IMR-90 (cell line): ENCODE measurements at regions not wholly inside any gene's neighbourhood (a gene's known extent, or its start where the extent isn't known, plus 50 kb on each side); places are given as distances from the start of the nearest gene placed in this dataset.

Experiments
- ATAC-seq: fragments of 200-7000 bp; cut with Tn5 transposase; 2 replicates; pipeline ENCODE4 v1.9.1; 2020; ENCODE audit warnings: low read depth, mild to moderate bottlenecking, moderate library complexity
- BruUV-seq: library from RNA; stranded (reverse); fragments of 400-500 nt; replicated peaks from 2 replicates; lab custom pipeline; 2021; lab: Mats Ljungman, UMichigan
- CTCF ChIA-PET: fragments of 300-600 bp; formaldehyde crosslinking; extraction: SDS; loops from one replicate; lab custom pipeline; 2021; ENCODE audit warnings: antibody characterized with exemption; lab: Yijun Ruan, JAX
- POLR2A ChIA-PET: fragments of 300-600 bp; sonication (Branson Sonifier 250); formaldehyde crosslinking; loops from one replicate; lab custom pipeline; 2022; ENCODE audit warnings: antibody characterized with exemption; ENCODE audit not compliant: unreplicated experiment; lab: Charles Lee
- DNase-seq: peaks from one replicate; pipeline ENCODE4 v3.0.0; 2013
- H2AFZ ChIP-seq: replicated peaks from 2 replicates; pipeline ENCODE3; 2013; ENCODE audit warnings: low read length, mild to moderate bottlenecking; ENCODE audit not compliant: poor library complexity
- H2AK5ac ChIP-seq: 2 replicates; pipeline ENCODE4 v1.6.1; 2013; ENCODE audit warnings: low read depth, low read length, inconsistent platforms
- H2AK9ac ChIP-seq: replicated peaks from 2 replicates; pipeline ENCODE3; 2013; ENCODE audit warnings: mild to moderate bottlenecking, low read depth, low read length, moderate library complexity; ENCODE audit not compliant: poor library complexity
- H2BK120ac ChIP-seq: 2 replicates; pipeline ENCODE4 v1.6.1; 2013; ENCODE audit warnings: low read depth, low read length, inconsistent platforms
- H2BK15ac ChIP-seq: 3 replicates; pipeline ENCODE4 v1.6.1; 2013; ENCODE audit warnings: low read depth, low read length, inconsistent platforms
- H2BK20ac ChIP-seq: 2 replicates; pipeline ENCODE4 v1.6.1; 2013; ENCODE audit warnings: low read depth, mild to moderate bottlenecking, inconsistent platforms, low read length, moderate library complexity
- H2BK5ac ChIP-seq: 2 replicates; pipeline ENCODE4 v1.6.1; 2013; ENCODE audit warnings: mild to moderate bottlenecking, low read depth, low read length, inconsistent platforms; ENCODE audit not compliant: poor library complexity, severe bottlenecking
- H3K14ac ChIP-seq: replicated peaks from 2 replicates; pipeline ENCODE4 v1.6.1; 2013; ENCODE audit warnings: low read depth, low read length, inconsistent platforms
- H3K18ac ChIP-seq: 2 replicates; pipeline ENCODE4 v1.6.1; 2013; ENCODE audit warnings: low read depth, low read length, control low read depth
- H3K23ac ChIP-seq: 2 replicates; pipeline ENCODE4 v1.6.1; 2013; ENCODE audit warnings: low read depth, low read length, inconsistent platforms
- H3K27ac ChIP-seq: 2 replicates; pipeline ENCODE4 v1.5.1; 2013; ENCODE audit warnings: mild to moderate bottlenecking, control low read depth, low read length; ENCODE audit not compliant: insufficient read depth
- H3K27me3 ChIP-seq: 2 replicates; pipeline ENCODE4 v1.6.1; 2013; ENCODE audit warnings: low read length; ENCODE audit not compliant: control insufficient read depth, insufficient read depth
- H3K36me3 ChIP-seq: 2 replicates; pipeline ENCODE4 v1.6.1; 2013; ENCODE audit warnings: low read length, mixed read lengths; ENCODE audit not compliant: control insufficient read depth, insufficient read depth
- H3K4ac ChIP-seq: 2 replicates; pipeline ENCODE4 v1.6.1; 2013; ENCODE audit warnings: low read depth, low read length, inconsistent platforms
- H3K4me1 ChIP-seq: 2 replicates; pipeline ENCODE4 v1.6.1; 2013; ENCODE audit warnings: low read length, mixed read lengths; ENCODE audit not compliant: control insufficient read depth, insufficient read depth
- H3K4me2 ChIP-seq: 2 replicates; pipeline ENCODE4 v1.6.1; 2013; ENCODE audit warnings: low read depth, mild to moderate bottlenecking, control low read depth, low read length, moderate library complexity
- H3K4me3 ChIP-seq: 2 replicates; pipeline ENCODE4 v1.5.1; 2013; ENCODE audit warnings: low read depth, mild to moderate bottlenecking, control low read depth, low read length, moderate library complexity; ENCODE audit not compliant: insufficient read depth
- H3K56ac ChIP-seq: 2 replicates; pipeline ENCODE4 v1.6.1; 2013; ENCODE audit warnings: low read length, inconsistent platforms; ENCODE audit not compliant: insufficient read depth; ENCODE audit errors: extremely low read depth
- H3K79me1 ChIP-seq, 2 experiments: 2 replicates each; pipeline ENCODE4 v1.6.1; 2013; ENCODE audit warnings: low read length in 2 of 2, inconsistent platforms in 1 of 2, low read depth in 1 of 2
- H3K9ac ChIP-seq: 2 replicates; pipeline ENCODE4 v1.6.1; 2013; ENCODE audit warnings: low read depth, low read length, control low read depth
- H3K9me1 ChIP-seq: 2 replicates; pipeline ENCODE4 v1.6.1; 2013; ENCODE audit warnings: low read length, inconsistent platforms; ENCODE audit not compliant: insufficient read depth
- H3K9me3 ChIP-seq: 2 replicates; pipeline ENCODE4 v1.6.1; 2013; ENCODE audit warnings: low read length; ENCODE audit not compliant: control insufficient read depth, insufficient read depth
- H4K20me1 ChIP-seq: 2 replicates; pipeline ENCODE4 v1.6.1; 2013; ENCODE audit warnings: low read length, inconsistent platforms; ENCODE audit not compliant: insufficient read depth
- H4K5ac ChIP-seq: 2 replicates; pipeline ENCODE4 v1.6.1; 2013; ENCODE audit warnings: mild to moderate bottlenecking, low read depth, low read length, control low read depth
- H4K8ac ChIP-seq, 2 experiments: 2 replicates each; pipeline ENCODE4 v1.6.1; 2013; ENCODE audit warnings: low read depth in 2 of 2, low read length in 2 of 2, control low read depth in 1 of 2, inconsistent platforms in 1 of 2
- H4K91ac ChIP-seq: 2 replicates; pipeline ENCODE4 v1.6.1; 2013; ENCODE audit warnings: low read depth, low read length, inconsistent platforms; ENCODE audit not compliant: insufficient read depth
- BHLHE40 ChIP-seq: fragments of 150-350 bp; IDR thresholded peaks from 2 replicates; pipeline ENCODE4 v1.6.1; 2016; ENCODE audit warnings: mild to moderate bottlenecking, low read depth, low read length
- CEBPB ChIP-seq: IDR thresholded peaks from 2 replicates; pipeline ENCODE4 v1.6.1; 2012; ENCODE audit warnings: low read depth, low read length, improper control_type of control experiment
- CTCF ChIP-seq: conservative IDR thresholded peaks from 2 replicates; pipeline ENCODE4 v1.5.1; 2012; ENCODE audit warnings: mild to moderate bottlenecking, low read depth, low read length, improper control_type of control experiment
- ELK1 ChIP-seq: fragments of 150-350 bp; IDR thresholded peaks from 2 replicates; pipeline ENCODE4 v1.6.1; 2016; ENCODE audit warnings: low read depth, mild to moderate bottlenecking, low read length, moderate library complexity, borderline replicate concordance
- FOS ChIP-seq: fragments of 150-350 bp; IDR thresholded peaks from 2 replicates; pipeline ENCODE4 v1.6.1; 2016; ENCODE audit warnings: low read depth, low read length
- MAZ ChIP-seq: IDR thresholded peaks from 2 replicates; pipeline ENCODE4 v1.6.1; 2012; ENCODE audit warnings: low read depth, mild to moderate bottlenecking, low read length, improper control_type of control experiment, moderate library complexity, borderline replicate concordance
- NFE2L2 ChIP-seq: fragments of 150-350 bp; IDR thresholded peaks from 2 replicates; pipeline ENCODE4 v1.6.1; 2016; ENCODE audit warnings: low read depth, mild to moderate bottlenecking, low read length
- POLR2A ChIP-seq: IDR thresholded peaks from 2 replicates; pipeline ENCODE4 v1.6.1; 2012; ENCODE audit warnings: mild to moderate bottlenecking, low read depth, low read length
- RAD21 ChIP-seq: IDR thresholded peaks from 2 replicates; pipeline ENCODE4 v1.6.1; 2012; ENCODE audit warnings: low read length, improper control_type of control experiment
- SMC3 ChIP-seq: fragments of 150-350 bp; IDR thresholded peaks from 2 replicates; pipeline ENCODE4 v1.6.1; 2016; ENCODE audit warnings: low read depth, mild to moderate bottlenecking, antibody characterized with exemption, low read length, moderate library complexity
- USF2 ChIP-seq: fragments of 150-350 bp; IDR thresholded peaks from 2 replicates; pipeline ENCODE4 v1.6.1; 2017; ENCODE audit warnings: mild to moderate bottlenecking, antibody characterized with exemption, low read length, low read depth
- whole genome bisulfite sequencing, 2 experiments: methylation state at CpG; one replicate each; pipeline versions ENCODE4 v1.1.5 to v1.1.7; 2013; ENCODE audit warnings: missing lambda C conversion rate in 2 of 2; ENCODE audit not compliant: insufficient read length in 1 of 2; ENCODE audit errors: extremely low coverage in 2 of 2; 5-methylcytosine and 5-hydroxymethylcytosine counted together
- dilution Hi-C: fragments of 300-500 bp; cut with HindIII; formaldehyde crosslinking; loops from one replicate; pipeline ENCODE4 v1.14.3; 2018; ENCODE audit warnings: low sequenced_read_pairs; ENCODE audit not compliant: unreplicated experiment
- in situ Hi-C: fragments of 300-500 bp; cut with MboI; formaldehyde crosslinking; loops from 3 replicates; pipeline ENCODE4 v1.14.3; 2019; ENCODE audit warnings: low sequenced_read_pairs, inconsistent platforms, mixed read lengths
- intact Hi-C: fragments of 100-400 bp; cut with micrococcal nuclease; formaldehyde crosslinking; loops from 2 replicates; pipeline ENCODE4 v1.10.0; 2022

- no peak overlapping the region for H2AK9ac ChIP-seq
- no peak for DNase-seq
- peak overlapping the region; percentile 44 for H3K4ac ChIP-seq
- H3K56ac ChIP-seq = no peak overlapping the region
- H3K27ac ChIP-seq = no peak overlapping the region
- peak overlapping the region; percentile 63; the same call in 1 of the 2 replicates for H2AK5ac ChIP-seq
- POLR2A ChIA-PET = no interaction called here
- peak overlapping the region; percentile 96 for H2BK20ac ChIP-seq
- H4K5ac ChIP-seq = peak overlapping the region; percentile 33; the same call in 1 of the 2 replicates
- peak overlapping the region; percentile 92; the same call in 2 of the 3 replicates for H2BK15ac ChIP-seq
- H2AFZ ChIP-seq = no peak overlapping the region
- no peak overlapping the region for H3K9ac ChIP-seq
- CTCF ChIA-PET = no interaction called here
- no TSS peak for BruUV-seq
- H4K91ac ChIP-seq = peak overlapping the region; percentile 43; the same call in 1 of the 2 replicates
- no peaks in the 10 kb centered on the region for H3K36me3 ChIP-seq
- no peaks in the 10 kb centered on the region for H3K27me3 ChIP-seq
- TF ChIP-seq USF2 (no peak), POLR2A (no peak), SMC3 (no peak), NFE2L2 (no peak), RAD21 (no peak), CTCF (no peak), CEBPB (no peak), BHLHE40 (no peak), ELK1 (no peak), MAZ (no peak), FOS (no peak)
- dilution Hi-C loops (no loop called here), in situ Hi-C loops (no loop called here), intact Hi-C loops (loop anchor here (5.0 kb wide), 2 partner anchors 160 to 255 kb away; no protein-coding TSS in a partner anchor)
- H3K9me1 ChIP-seq = peaks cover 13% of the 10 kb centered on the region
- peak overlapping the region; percentile 91 for H2BK5ac ChIP-seq
- WGBS, 2 experiments = 55% methylated on average over 1 of the region's 3 CpGs; no CpG with 5 or more reads in 1 of the 2 experiments
- peak overlapping the region; percentile 72; the same call in 1 of the 2 replicates for H3K18ac ChIP-seq
- H3K4me1 ChIP-seq = peaks cover 8% of the 10 kb centered on the region
- no peaks in the 10 kb centered on the region for H3K9me3 ChIP-seq
- H3K79me1 ChIP-seq = no peaks in the 10 kb centered on the region
- H3K4me3 ChIP-seq = no peak overlapping the region
- ATAC-seq = no peak
- no peak overlapping the region for H3K4me2 ChIP-seq
- peak overlapping the region in 1 of 2 experiments; percentile 79; a peak in 2 of 4 replicates for H4K8ac ChIP-seq
- peak overlapping the region; percentile 98 for H2BK120ac ChIP-seq
- no peaks in the 10 kb centered on the region for H4K20me1 ChIP-seq
- no peak overlapping the region for H3K23ac ChIP-seq
- H3K14ac ChIP-seq = no peak overlapping the region; the same call in 1 of the 2 replicates
These were observed 103.1 kb downstream of the MEX3B start for GRCh38 chr15:81942655-81943195.
